ENCODE measurements at regions not wholly inside any gene's neighbourhood (a gene's known extent, or its start where the extent isn't known, plus 50 kb on each side); places are given as distances from the start of the nearest gene placed in this dataset.

- no peaks in the 10 kb centered on the region for H3K36me3 Mint-ChIP-seq (ENCODE audit: insufficient read depth, unreplicated experiment)
- intact Hi-C loops (cut with micrococcal nuclease), result no loop called here
- POLR2A ChIA-PET, result interaction anchor here (0.6 kb wide), 1 partner anchor 21 kb away, joined by 3 read pairs; no protein-coding TSS in a partner anchor
- CTCF ChIA-PET, result interaction anchor here (1.0 to 1.1 kb wide), 2 partner anchors 124 to 126 kb away, joined by 3 read pairs; no protein-coding TSS in a partner anchor
- H3K27me3 Mint-ChIP-seq (ENCODE audit: insufficient read depth, unreplicated experiment), result no peaks in the 10 kb centered on the region
- H3K9me3 Mint-ChIP-seq (ENCODE audit: unreplicated experiment), result peaks cover 6% of the 10 kb centered on the region
- H3K4me1 Mint-ChIP-seq (ENCODE audit: insufficient read depth, unreplicated experiment), result peaks cover 2% of the 10 kb centered on the region
- TF ChIP-seq CTCF (IDR thresholded peaks at IDR 0.05; ENCODE audit: unreplicated experiment), result no peak
- BruUV-seq (replicated peaks), result no TSS peak
- DNase-seq (ENCODE audit: unreplicated experiment), result no peak
- H3K27ac Mint-ChIP-seq (ENCODE audit: low read depth, unreplicated experiment), result no peak overlapping the region
- no peak overlapping the region for H3K4me3 Mint-ChIP-seq (ENCODE audit: unreplicated experiment)
Measured at GRCh38 chr2:187719510-187719909, 165.3 kb upstream of the TFPI start.

GRCh38 chr2:187748958-187749357, 194.7 kb upstream of the TFPI start:
- no peaks in the 10 kb centered on the region for H3K36me3 Mint-ChIP-seq (ENCODE audit: insufficient read depth, unreplicated experiment)
- no TSS peak for BruUV-seq (replicated peaks)
- POLR2A ChIA-PET, result no interaction called here

DNA sequence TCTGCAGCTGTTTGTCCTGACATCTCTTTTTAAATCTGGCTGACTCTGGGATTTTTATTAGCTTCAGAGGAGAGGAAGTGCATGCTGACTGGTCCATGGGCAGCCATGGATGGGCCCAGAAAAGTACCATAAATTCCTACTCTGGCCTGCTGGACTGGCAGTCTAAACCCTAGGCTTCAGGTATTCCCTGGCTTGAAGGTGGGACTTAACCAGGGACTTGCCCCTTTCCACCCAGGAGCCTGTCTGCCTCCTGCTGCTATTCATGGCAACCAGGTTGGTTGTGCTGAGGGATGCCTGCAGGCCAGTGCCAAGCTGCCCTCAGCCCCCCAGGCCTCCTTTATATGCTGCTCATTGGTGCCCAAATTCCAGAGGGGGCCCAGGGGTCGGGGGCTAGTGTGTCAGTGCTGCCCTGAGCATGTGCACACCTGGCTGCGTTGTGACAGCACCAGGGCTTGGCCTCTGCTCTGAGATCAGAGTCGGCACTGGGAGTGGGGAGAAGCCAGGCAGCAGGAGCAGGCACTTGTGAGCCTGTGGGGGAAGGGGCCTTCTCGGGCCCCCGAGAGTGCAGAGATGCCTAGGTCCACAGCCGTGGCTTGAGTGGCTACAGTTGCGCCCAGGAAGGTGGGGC, 195.7 kb upstream of the TFPI start:
- H3K27me3 Mint-ChIP-seq (ENCODE audit: insufficient read depth, unreplicated experiment), result no peaks in the 10 kb centered on the region
- peaks cover 10% of the 10 kb centered on the region for H3K4me1 Mint-ChIP-seq (ENCODE audit: insufficient read depth, unreplicated experiment)
- no TSS peak for BruUV-seq (replicated peaks)
- H3K9me3 Mint-ChIP-seq (ENCODE audit: unreplicated experiment), result no peaks in the 10 kb centered on the region
- no peaks in the 10 kb centered on the region for H3K36me3 Mint-ChIP-seq (ENCODE audit: insufficient read depth, unreplicated experiment)
- no peak for TF ChIP-seq CTCF (IDR thresholded peaks at IDR 0.05; ENCODE audit: unreplicated experiment)
- no peak overlapping the region for H3K4me3 Mint-ChIP-seq (ENCODE audit: unreplicated experiment)
- intact Hi-C loops (cut with micrococcal nuclease), result no loop called here
- no peak overlapping the region for H3K27ac Mint-ChIP-seq (ENCODE audit: low read depth, unreplicated experiment)
- ChIA-PET CTCF (interaction anchor here (0.7 kb wide), 1 partner anchor 11 kb away, joined by 3 read pairs; no protein-coding TSS in a partner anchor), POLR2A (no interaction called here)
- no peak for DNase-seq (ENCODE audit: unreplicated experiment)

More at GRCh38 chr2:187748958-187749357, 194.7 kb upstream of the TFPI start:
- Mint-ChIP-seq H3K4me3 (ENCODE audit: unreplicated experiment) (no peak overlapping the region), H3K27me3 (ENCODE audit: insufficient read depth, unreplicated experiment) (no peaks in the 10 kb centered on the region), H3K4me1 (ENCODE audit: insufficient read depth, unreplicated experiment) (peaks cover 10% of the 10 kb centered on the region), H3K27ac (ENCODE audit: low read depth, unreplicated experiment) (no peak overlapping the region), H3K9me3 (ENCODE audit: unreplicated experiment) (no peaks in the 10 kb centered on the region)
- no peak for TF ChIP-seq CTCF (IDR thresholded peaks at IDR 0.05; ENCODE audit: unreplicated experiment)
- CTCF ChIA-PET, result interaction anchor here (0.6 to 0.7 kb wide), 2 partner anchors 12 to 26 kb away, joined by 3 read pairs; no protein-coding TSS in a partner anchor
- no peak for DNase-seq (ENCODE audit: unreplicated experiment)
- intact Hi-C loops (cut with micrococcal nuclease), result no loop called here

GRCh38 chr2:187768995-187769394, 214.8 kb upstream of the TFPI start:
- no peaks in the 10 kb centered on the region for H3K36me3 Mint-ChIP-seq (ENCODE audit: insufficient read depth, unreplicated experiment)
- no peaks in the 10 kb centered on the region for H3K4me1 Mint-ChIP-seq (ENCODE audit: insufficient read depth, unreplicated experiment)
- ChIA-PET CTCF (interaction anchor here (1.3 kb wide), 1 partner anchor 75 kb away, joined by 3 read pairs; no protein-coding TSS in a partner anchor), POLR2A (no interaction called here)
- no TSS peak for BruUV-seq (replicated peaks)
- no peak for TF ChIP-seq CTCF (IDR thresholded peaks at IDR 0.05; ENCODE audit: unreplicated experiment)
- H3K9me3 Mint-ChIP-seq (ENCODE audit: unreplicated experiment), result no peaks in the 10 kb centered on the region
- intact Hi-C loops (cut with micrococcal nuclease), result no loop called here
- no peak for DNase-seq (ENCODE audit: unreplicated experiment)
- no peaks in the 10 kb centered on the region for H3K27me3 Mint-ChIP-seq (ENCODE audit: insufficient read depth, unreplicated experiment)
- H3K4me3 Mint-ChIP-seq (ENCODE audit: unreplicated experiment), result no peak overlapping the region
- no peak overlapping the region for H3K27ac Mint-ChIP-seq (ENCODE audit: low read depth, unreplicated experiment)

Data from MCF 10A (cell line).